Neutrophil (primary cell): ENCODE measurements at regions not wholly inside any gene's neighbourhood (a gene's known extent, or its start where the extent isn't known, plus 50 kb on each side); places are given as distances from the start of the nearest gene placed in this dataset.
A peak's percentile ranks its signal among the peaks of the same experiment; 100 is the strongest.

Source experiments
- H3K27ac ChIP-seq: fragments of 200-600 bp; sonication (generic); 2 replicates; pipeline ENCODE4 v1.5.1; 2016; ENCODE audit warnings: mild to moderate bottlenecking, moderate library complexity
- H3K27me3 ChIP-seq: fragments of 200-600 bp; sonication (generic); 2 replicates; pipeline ENCODE4 v1.6.0; 2016; ENCODE audit warnings: mild to moderate bottlenecking
- H3K36me3 ChIP-seq: fragments of 200-600 bp; sonication (generic); 2 replicates; pipeline ENCODE4 v1.5.1; 2017
- H3K4me1 ChIP-seq, 2 experiments: fragments of 200-600 bp in 1 of 2; sonication (generic) in 1 of 2; 1 replicate in 1 of 2; 2 replicates in 1 of 2; pipeline versions ENCODE4 v1.5.1 to v1.6.1; 2013 to 2016; ENCODE audit warnings: low read depth in 1 of 2, low read length in 1 of 2, mild to moderate bottlenecking in 1 of 2, moderate library complexity in 1 of 2; ENCODE audit not compliant: control insufficient read depth in 1 of 2, insufficient read depth in 1 of 2
- H3K4me3 ChIP-seq, 2 experiments: fragments of 200-600 bp in 1 of 2; sonication (generic) in 1 of 2; 1 replicate in 1 of 2; 2 replicates in 1 of 2; pipeline ENCODE4 v1.5.1; 2013 to 2016; ENCODE audit warnings: low read depth in 1 of 2, low read length in 1 of 2, mild to moderate bottlenecking in 1 of 2, moderate library complexity in 1 of 2
- H3K9me3 ChIP-seq: fragments of 200-600 bp; sonication (generic); 2 replicates; pipeline ENCODE4 v1.5.1; 2016
- CTCF ChIP-seq: fragments of 200-600 bp; sonication (generic); IDR thresholded peaks from 2 replicates; pipeline ENCODE4 v1.5.1; 2016; ENCODE audit warnings: antibody characterized with exemption

DNA sequence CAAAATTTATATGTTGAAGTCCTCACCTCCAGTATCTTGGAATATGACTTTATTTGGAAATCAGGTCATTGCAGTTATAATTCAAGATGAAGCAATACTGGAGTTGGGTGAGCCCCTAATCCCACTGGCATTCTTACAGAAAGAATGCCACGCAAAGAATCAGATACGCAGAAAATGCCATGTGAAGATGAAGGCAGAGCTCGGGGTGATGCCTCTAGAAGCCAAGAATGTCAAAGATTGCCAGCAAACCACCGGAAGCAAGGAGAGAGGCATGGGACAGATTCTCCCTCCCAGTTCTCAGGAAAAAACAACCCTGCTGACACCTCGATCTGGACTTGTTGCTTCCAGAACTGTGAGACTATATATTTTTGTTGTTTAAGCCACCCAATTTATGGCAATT, 273.4 kb upstream of the CITED2 start:
- Histone ChIP-seq H3K4me3 (no peak overlapping the region), H3K27ac (no peak overlapping the region), H3K36me3 (no peaks in the 10 kb centered on the region), H3K9me3 (no peaks in the 10 kb centered on the region), H3K4me1 (peaks cover 15 to 22% of the 10 kb centered on the region in 2 experiments), H3K27me3 (no peaks in the 10 kb centered on the region)
- TF ChIP-seq CTCF, result no peak

GRCh38 chr6:139647016-139647415, 272.6 kb upstream of the CITED2 start:
- no peaks in the 10 kb centered on the region for H3K36me3 ChIP-seq
- H3K27me3 ChIP-seq, result no peaks in the 10 kb centered on the region
- no peaks in the 10 kb centered on the region for H3K9me3 ChIP-seq
- TF ChIP-seq CTCF, result no peak
- peaks cover 15 to 24% of the 10 kb centered on the region in 2 experiments for H3K4me1 ChIP-seq
- H3K27ac ChIP-seq, result no peak overlapping the region
- no peak overlapping the region for H3K4me3 ChIP-seq

DNA sequence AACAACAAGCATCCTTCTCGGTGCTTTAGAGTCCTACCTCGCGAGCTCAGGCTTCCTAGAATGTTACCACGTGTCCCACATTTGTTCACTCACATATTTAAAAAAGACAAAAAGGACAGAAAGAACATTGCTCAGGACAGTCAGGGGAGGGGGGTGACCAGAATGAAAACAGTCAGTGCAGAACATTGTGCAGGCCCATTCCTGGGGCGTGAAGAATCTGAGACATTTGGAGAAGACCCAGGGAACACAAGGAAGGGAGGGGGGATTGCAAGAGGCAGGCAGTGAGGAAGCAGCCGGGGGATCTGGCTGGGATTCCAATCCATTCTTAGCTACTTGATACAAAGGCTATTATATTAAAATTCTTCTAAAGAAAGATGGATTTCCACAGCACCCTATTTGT, 270.4 kb upstream of the CITED2 start:
- Histone ChIP-seq H3K4me3 (no peak overlapping the region), H3K36me3 (no peaks in the 10 kb centered on the region), H3K27ac (no peak overlapping the region), H3K4me1 (peaks cover 32 to 44% of the 10 kb centered on the region in 2 experiments), H3K27me3 (no peaks in the 10 kb centered on the region), H3K9me3 (no peaks in the 10 kb centered on the region)
- TF ChIP-seq CTCF, result no peak

GRCh38 chr6:139643986-139644385, 269.5 kb upstream of the CITED2 start:
- Histone ChIP-seq H3K36me3 (no peaks in the 10 kb centered on the region), H3K9me3 (no peaks in the 10 kb centered on the region), H3K4me3 (no peak overlapping the region), H3K27ac (peak overlapping the region; percentile 27), H3K27me3 (no peaks in the 10 kb centered on the region), H3K4me1 (peaks cover 40 to 52% of the 10 kb centered on the region in 2 experiments)
- no peak for TF ChIP-seq CTCF

- Histone ChIP-seq H3K4me1 (peaks cover 47 to 57% of the 10 kb centered on the region in 2 experiments), H3K4me3 (no peak overlapping the region), H3K9me3 (no peaks in the 10 kb centered on the region), H3K27ac (peak overlapping the region; percentile 74), H3K27me3 (no peaks in the 10 kb centered on the region), H3K36me3 (no peaks in the 10 kb centered on the region)
- no peak for TF ChIP-seq CTCF
Observed at GRCh38 chr6:139642346-139642745, 267.9 kb upstream of the CITED2 start.

GRCh38 chr6:139641376-139641775, 266.9 kb upstream of the CITED2 start:
- TF ChIP-seq CTCF, result no peak
- peaks cover 47 to 57% of the 10 kb centered on the region in 2 experiments for H3K4me1 ChIP-seq

More at GRCh38 chr6:139641376-139641775, 266.9 kb upstream of the CITED2 start:
- Histone ChIP-seq H3K4me3 (no peak overlapping the region), H3K27ac (peak overlapping the region; percentile 74), H3K36me3 (no peaks in the 10 kb centered on the region), H3K27me3 (no peaks in the 10 kb centered on the region), H3K9me3 (no peaks in the 10 kb centered on the region)
